GM18508 (cell line): ENCODE measurements at regions not wholly inside any gene's neighbourhood (a gene's known extent, or its start where the extent isn't known, plus 50 kb on each side); places are given as distances from the start of the nearest gene placed in this dataset.

Experiments used
- ATAC-seq: cut with Tn5 transposase; IDR thresholded peaks from one replicate; pipeline ENCODE4 v1.9.1; 2021; ENCODE audit warnings: moderate number of reproducible peaks; ENCODE audit not compliant: insufficient read depth, unreplicated experiment

DNA sequence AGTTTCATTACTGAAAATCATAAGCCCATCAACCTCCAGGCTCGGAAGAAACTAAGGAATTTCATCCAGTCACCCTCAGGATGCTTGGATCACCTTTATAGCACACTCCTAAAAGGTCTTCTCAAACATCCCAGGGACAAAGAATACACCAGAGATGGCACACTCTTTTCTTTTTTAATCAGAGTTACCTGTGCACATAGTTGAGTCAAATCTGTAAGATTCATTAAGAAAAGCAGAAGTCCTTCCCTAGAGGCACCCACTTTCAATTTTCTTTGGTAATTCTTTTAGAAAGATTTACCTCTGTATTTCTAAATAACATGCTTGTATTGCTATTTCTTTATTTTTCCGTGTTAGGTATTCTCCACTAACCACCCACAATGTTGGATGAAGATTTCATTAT lies 50.6 kb upstream of the IL6 start:
- no peak for ATAC-seq

DNA sequence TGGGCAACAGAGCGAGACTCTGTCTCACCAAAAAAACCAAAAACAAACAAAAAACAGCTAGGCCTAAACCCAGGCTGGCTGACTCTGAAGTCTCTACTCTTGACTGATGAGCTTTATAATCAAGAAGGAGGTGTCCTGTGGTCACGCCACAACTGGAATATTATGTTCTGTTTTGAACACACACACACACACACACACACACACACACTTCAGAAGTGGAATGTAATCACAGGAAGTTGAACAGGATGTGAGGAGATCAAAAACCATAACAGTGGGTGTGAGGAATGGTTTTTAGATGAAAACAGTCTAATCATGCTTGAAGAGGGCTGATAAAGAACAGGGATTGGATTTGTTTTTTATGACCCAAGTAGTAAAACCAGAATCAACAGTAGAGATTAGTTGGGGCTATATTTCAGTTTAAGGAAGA lies 51.1 kb upstream of the IL6 start:
- ATAC-seq = no peak

DNA sequence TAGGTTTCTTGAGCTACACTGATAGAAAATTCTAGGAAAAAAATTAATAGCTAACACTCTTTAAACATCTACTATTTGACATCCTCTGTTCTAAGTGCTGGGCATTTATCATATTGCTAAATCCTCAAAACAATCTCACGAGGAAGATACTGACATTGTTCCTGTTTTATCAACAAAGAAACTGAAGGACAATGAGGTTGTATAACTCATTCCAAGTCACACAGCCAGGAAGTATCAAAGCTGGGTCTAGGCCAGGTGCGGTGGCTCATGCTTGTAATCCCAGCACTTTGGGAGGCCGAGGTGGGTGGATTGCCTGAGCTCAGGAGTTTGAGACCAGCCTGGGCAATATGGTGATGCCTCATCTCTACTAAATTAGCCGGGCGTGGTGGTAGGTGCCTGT lies 51.6 kb upstream of the IL6 start:
- ATAC-seq = no peak

GRCh38 chr7:22672846-22673680 lies 53.9 kb upstream of the IL6 start:
- peak; percentile 42 for ATAC-seq

GRCh38 chr7:22671177-22671879 lies 55.7 kb upstream of the IL6 start:
- ATAC-seq = no peak

GRCh38 chr7:22670422-22670815 lies 56.6 kb upstream of the IL6 start:
- no peak for ATAC-seq

DNA sequence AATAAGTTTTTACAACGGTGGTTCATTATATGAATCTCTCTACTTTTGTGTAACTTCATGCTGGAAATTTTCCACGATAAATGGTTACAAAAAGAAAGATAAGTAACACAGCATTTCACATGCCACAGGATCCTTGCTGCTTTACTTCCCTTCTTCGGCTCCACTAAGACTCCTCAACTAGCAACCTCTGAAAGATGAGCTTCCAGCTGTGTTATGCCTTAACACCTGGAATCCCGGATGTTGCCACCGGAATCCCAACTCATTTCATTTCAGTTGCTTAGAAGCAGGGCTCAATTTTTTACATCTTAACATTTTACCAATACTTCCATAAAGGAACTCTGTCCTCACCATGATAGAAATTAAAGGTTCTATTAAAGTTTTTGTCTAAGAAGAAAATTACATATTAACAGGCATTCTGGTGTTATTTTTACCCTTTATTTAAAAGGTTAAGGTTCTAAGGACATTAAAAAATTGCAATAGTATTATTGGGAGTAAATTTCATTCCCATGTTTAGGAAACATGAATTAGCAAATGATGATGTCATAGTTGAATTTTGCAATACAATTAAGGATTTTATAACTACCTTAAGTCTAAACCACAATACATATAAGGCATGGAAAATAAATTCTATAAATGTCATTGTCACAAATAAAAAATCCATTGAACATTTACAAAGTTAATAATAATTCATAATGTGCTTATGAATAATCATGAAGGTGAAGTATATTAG lies 57.1 kb upstream of the IL6 start:
- no peak for ATAC-seq

DNA sequence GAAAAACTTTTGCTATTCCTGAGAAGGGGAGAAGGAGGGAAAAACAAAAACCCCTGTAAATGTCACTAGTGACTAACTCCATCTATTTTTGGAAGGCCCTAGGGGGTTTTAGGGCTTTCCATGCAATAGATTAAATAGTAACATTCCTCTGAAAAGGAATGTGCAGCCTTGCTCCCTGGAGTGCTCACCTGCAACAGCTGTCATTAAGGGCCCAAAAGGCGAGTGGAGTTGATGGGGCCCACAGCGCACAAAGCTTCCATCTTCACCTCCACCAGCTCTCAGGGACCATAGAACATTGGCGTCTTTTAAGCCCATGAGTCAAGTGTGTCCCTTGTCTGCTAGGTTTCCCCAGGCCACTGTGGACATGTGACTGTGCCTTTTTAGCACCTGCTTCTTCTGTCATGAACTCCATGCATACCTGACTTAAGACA lies 58.0 kb upstream of the IL6 start:
- no peak for ATAC-seq

GRCh38 chr7:22667562-22668239 lies 59.3 kb upstream of the IL6 start:
- no peak for ATAC-seq

GRCh38 chr7:22667187-22667561 lies 59.8 kb upstream of the IL6 start:
- ATAC-seq = no peak

DNA sequence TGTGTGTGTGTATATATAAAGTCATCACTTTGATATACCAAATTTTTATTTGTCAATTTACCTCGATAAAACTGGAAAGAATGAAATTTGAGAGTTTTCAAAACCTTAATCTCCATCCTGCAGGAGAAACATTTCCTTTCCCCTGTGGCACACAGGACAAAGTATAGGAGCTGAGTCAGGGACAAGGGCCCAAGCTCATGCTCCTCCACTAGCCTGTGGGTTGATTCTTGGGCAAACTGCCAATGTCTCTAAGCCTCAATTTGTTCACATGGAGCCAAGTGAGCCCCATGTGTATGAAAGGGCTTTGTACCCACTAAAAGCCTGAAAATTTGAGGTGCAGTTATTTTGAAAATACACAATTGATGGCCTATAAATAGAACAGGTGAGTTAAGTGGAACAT lies 60.3 kb upstream of the IL6 start:
- ATAC-seq = no peak

- ATAC-seq = no peak
Observed at GRCh38 chr7:22665923-22666322, 61.1 kb upstream of the IL6 start.

- ATAC-seq = no peak
Observed at GRCh38 chr7:22664988-22665798, 61.8 kb upstream of the IL6 start.

DNA sequence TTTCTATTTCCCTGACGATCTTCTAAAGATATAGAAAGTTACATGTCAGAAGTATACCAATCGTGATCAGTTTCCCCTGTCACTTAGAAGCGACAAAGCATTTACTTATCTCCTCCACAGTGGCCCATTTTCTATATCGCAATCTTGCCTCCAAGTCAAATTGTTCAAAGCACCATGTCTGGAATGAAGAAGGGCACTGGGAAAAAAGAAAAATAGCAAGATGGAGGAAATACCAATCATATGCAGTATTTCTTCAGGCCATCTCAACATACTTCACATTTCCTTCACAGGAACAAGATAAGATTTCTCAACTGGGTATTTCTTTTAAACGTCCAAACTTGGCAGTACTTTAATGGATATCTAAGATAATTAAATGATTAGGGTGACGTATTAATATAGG lies 63.3 kb upstream of the IL6 start:
- no peak for ATAC-seq

DNA sequence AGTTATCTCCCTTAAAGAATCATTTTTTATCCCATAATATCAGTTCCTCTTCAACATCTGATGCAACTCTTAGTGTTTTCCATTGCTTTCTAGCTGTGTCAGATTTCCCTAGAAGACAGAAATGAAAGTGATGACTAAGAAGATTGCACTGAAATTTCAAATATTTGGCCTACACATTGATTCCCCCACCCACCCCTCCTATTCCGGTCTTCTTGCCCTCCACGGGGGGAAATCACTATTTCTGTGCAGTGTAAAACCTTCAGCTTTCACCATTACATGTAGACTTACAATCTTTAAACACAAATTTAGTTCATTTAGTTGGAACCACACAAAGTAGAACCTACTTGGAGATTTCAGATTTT lies 63.7 kb upstream of the IL6 start:
- no peak for ATAC-seq

DNA sequence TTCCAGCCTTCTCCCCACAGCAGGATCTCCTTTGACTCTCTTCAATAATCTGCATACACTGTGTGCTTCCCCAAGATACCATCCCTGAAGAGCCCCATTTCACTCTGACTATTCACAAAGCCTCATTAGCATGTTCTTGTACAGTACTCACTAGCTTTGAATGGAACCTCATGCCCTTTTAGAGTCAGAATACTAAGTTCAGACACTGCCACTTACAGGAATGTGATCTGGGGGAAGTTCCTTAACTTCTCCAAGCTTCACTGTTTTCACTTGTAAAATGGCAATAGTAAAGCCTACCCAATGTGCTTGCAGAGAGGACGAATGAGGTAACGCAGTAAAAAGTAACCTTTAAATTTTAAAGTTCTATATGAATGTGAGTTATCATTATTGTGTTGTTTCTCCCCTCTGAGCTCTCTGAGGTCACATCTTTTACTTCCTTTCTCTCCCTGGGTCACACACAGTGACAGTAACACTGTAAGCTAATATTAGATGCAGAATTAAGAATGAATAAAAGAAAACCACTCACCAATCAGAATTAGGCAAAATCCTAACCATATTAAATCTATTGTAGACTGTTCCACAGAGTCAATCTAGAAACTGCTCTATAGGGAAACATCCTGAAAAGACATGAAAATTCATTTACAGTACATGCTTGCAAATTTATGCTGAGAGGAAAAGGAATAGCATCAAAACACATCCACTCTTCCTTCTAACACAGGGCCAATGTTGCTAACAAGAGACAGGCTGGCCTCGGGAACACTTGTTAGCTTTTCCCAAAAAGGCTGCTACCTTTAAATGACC lies 64.2 kb upstream of the IL6 start:
- no peak for ATAC-seq

GRCh38 chr7:22662036-22662435 lies 65.0 kb upstream of the IL6 start:
- peak; percentile 57 for ATAC-seq

DNA sequence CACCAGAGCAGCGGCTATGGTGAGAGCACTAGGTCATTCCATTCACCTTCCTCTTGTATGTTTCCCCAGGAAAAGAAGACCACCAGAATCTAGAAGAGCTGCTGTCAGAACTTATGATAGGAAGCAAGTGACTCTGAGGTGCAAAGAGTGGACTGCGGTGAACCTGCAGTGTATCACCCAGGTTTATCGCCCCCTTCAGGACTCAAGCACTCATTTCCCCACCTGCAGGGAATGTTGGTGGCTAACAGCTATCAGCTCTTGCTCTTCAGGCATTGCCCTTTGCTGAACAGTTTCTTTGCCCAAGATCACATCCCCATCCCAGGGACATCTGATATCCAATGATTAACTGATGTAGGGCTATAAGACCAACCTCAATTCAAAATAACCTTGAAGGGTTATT lies 66.3 kb upstream of the IL6 start:
- ATAC-seq = no peak

DNA sequence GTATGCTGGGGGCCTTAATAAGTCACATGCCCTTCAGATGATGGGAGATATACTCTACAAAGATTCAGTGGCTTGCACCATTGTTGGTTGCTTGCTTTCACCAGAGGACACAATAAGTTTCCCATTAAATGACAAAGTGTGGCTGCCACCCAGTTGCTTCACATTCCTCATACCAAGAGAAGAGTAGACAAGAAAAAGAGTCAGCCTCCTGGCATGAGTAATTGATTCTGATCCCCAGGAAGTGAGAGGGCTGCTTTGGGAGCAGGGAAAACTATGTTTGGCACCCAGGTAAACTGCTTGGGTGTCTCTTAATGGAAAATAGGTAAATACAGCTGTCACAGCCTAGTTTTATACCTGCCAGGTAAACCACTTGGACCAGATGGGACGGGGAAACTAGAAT lies 66.7 kb upstream of the IL6 start:
- ATAC-seq = no peak
